GM19025 (cell line): ENCODE measurements at regions not wholly inside any gene's neighbourhood (a gene's known extent, or its start where the extent isn't known, plus 50 kb on each side); places are given as distances from the start of the nearest gene placed in this dataset.

ENCODE experiments used
- ATAC-seq: cut with Tn5 transposase; IDR thresholded peaks from one replicate; pipeline ENCODE4 v1.9.1; 2021; ENCODE audit warnings: mild to moderate bottlenecking, low read depth, moderate library complexity; ENCODE audit not compliant: unreplicated experiment

DNA sequence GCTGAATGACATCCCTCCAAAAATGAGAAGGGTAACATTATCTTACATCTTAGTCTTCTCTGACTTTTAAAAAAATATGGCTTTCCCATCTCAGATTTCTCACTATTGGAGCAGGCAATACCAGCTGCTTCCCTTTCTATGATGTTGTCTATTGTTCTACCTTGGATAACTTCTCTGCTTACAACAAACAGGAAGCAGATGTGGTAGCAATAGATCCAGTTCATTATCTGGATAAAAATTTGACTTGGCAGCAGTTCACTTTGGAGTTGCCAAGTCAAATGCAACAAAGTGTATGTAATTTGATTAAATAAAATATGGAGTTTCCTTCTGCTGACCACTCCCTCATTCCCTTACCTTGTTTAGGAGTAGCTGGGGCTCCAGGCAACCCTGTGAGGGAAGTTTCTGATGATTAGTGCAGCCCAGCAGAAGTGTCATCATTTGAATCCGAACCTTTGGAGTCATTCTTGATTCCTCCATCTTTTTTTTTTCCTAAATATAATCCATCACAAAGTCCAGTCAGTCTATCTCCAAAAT is 72.0 kb upstream of the GPRIN3 start:
- no peak for ATAC-seq

DNA sequence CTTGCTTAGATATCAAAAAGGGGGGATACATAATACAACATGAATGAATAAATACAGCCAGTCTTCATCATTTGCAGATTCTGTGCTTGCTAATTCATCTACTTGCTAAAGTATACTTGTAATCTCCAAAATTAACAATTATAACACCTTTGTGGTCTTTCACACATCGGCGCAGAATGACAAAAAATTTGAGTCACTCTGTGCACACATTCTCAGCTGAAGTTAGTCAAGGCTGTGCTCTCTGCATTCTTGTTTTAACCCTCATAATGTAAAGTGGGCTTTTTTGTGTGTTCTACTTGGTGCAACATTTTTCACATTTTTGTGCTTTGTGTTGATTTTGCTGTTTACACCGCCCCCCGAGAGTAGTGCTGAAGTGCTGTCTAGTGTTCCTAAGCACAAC is 65.8 kb upstream of the GPRIN3 start:
- ATAC-seq: no peak

GRCh38 chr4:89371614-89372013 is 64.0 kb upstream of the GPRIN3 start:
- ATAC-seq: no peak

DNA sequence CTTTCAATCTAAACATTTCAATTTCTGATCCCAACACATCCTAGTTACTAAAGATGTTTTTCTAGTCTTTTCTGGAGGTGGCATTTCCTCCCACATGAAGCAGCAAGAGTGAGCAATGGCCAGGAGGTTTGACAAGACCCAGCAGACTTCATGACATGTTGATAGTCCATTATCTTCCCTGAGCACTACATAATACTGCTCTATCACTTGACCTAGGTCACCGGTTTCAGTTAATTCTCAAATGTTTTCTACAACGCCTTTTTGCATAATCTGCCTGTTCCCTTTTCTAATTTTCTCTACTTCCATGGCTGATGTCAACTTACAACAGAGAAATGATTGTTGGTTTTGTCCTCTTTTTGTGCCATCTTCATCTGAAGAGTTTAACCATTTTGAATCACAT is 62.0 kb upstream of the GPRIN3 start:
- no peak for ATAC-seq

GRCh38 chr4:89368861-89369260 is 61.3 kb upstream of the GPRIN3 start:
- ATAC-seq: no peak

- ATAC-seq: no peak
Measured at GRCh38 chr4:89365776-89366175, 58.2 kb upstream of the GPRIN3 start.

DNA sequence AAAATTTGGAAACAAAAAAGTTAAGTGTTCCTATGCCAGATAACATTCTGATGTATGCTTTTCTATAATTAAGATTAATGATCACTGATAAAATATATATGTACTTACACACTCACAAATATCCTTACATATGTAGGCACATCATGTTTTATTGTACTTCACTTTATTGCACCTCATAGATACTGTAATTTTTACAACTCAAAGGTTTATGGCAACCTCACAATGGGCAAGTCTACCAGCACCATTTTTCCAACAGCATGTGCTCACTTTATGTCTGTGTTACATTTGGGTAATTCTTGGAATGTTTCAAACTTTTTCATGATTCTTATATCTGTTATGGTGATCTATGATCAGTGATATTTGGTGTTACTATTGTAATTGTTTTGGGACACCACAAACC is 57.8 kb upstream of the GPRIN3 start:
- no peak for ATAC-seq

GRCh38 chr4:89364541-89364940 is 56.9 kb upstream of the GPRIN3 start:
- no peak for ATAC-seq

GRCh38 chr4:89363786-89364185 is 56.2 kb upstream of the GPRIN3 start:
- no peak for ATAC-seq

- ATAC-seq: no peak
Measured at GRCh38 chr4:89358935-89359638, 51.5 kb upstream of the GPRIN3 start.

DNA sequence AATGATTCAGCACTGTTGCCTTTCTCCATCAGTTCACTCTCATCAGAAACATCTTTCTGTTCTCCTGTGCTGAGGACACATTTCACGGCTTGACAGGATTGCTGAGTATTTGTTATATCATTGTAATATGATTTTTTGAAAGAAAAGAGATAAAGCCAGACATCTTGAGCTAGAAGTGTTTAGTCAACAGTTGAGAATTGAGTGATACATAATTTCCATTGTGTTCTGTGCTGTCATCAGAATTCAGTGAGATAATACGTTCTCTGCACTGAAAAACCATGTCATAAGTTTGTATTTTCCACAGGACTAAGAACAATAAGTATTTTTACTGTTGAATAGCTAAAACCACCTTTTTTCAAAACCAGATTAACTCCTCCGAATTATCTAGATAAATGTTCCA is 50.2 kb upstream of the GPRIN3 start:
- no peak for ATAC-seq
